HEK293 (cell line): ENCODE measurements at regions not wholly inside any gene's neighbourhood (a gene's known extent, or its start where the extent isn't known, plus 50 kb on each side); places are given as distances from the start of the nearest gene placed in this dataset.
"Not testable (repeated sequence)": the region's sequence is repeated elsewhere in the genome, so short reads cannot be mapped to it uniquely, and the experiment has no call there.

ENCODE experiments used
- HOXA7 ChIP-seq: sonication (generic); formaldehyde crosslinking; IDR thresholded peaks from 2 replicates; pipeline ENCODE4 v1.8.1; 2022; ENCODE audit warnings: missing genetic modification reagents, borderline replicate concordance
- SP2 ChIP-seq: fragments of 450-650 bp; formaldehyde crosslinking; IDR thresholded peaks from 2 replicates; pipeline ENCODE4 v1.5.1; 2016; ENCODE audit warnings: missing biosample characterization, missing genetic modification characterization
- ZNF10 ChIP-seq: fragments of 450-650 bp; formaldehyde crosslinking; IDR thresholded peaks from 2 replicates; pipeline ENCODE4 v1.5.1; 2017; ENCODE audit warnings: missing biosample characterization, missing genetic modification characterization
- ZNF239 ChIP-seq: fragments of 450-650 bp; formaldehyde crosslinking; IDR thresholded peaks from 2 replicates; pipeline ENCODE4 v1.5.1; 2016; ENCODE audit warnings: missing biosample characterization, missing genetic modification characterization
- ZNF274 ChIP-seq, 2 experiments: fragments of 200-500 bp in 1 of 2; fragments of 450-650 bp in 1 of 2; sonication (Bioruptor generic) in 1 of 2; formaldehyde crosslinking in 1 of 2; IDR thresholded peaks; 2 replicates each; pipeline versions ENCODE4 v1.5.1 to v1.6.1; 2014 to 2016; ENCODE audit warnings: borderline replicate concordance in 1 of 2, inconsistent platforms in 1 of 2, low read length in 1 of 2, missing biosample characterization in 1 of 2, missing genetic modification characterization in 1 of 2
- ZNF341 ChIP-seq: fragments of 450-650 bp; formaldehyde crosslinking; IDR thresholded peaks from 2 replicates; pipeline ENCODE4; 2016; ENCODE audit warnings: low read depth, missing biosample characterization, missing genetic modification characterization
- ZNF530 ChIP-seq: fragments of 450-650 bp; formaldehyde crosslinking; IDR thresholded peaks from 2 replicates; pipeline ENCODE4 v1.5.1; 2016; ENCODE audit warnings: low read depth, missing biosample characterization, missing genetic modification characterization
- ZNF549 ChIP-seq: fragments of 450-650 bp; IDR thresholded peaks from 2 replicates; pipeline ENCODE4 v1.5.1; 2018; ENCODE audit warnings: missing biosample characterization, missing genetic modification characterization, mild to moderate bottlenecking, inconsistent platforms, moderate library complexity
- ZNF777 ChIP-seq: fragments of 450-650 bp; formaldehyde crosslinking; IDR thresholded peaks from 2 replicates; pipeline ENCODE4 v1.5.1; 2017; ENCODE audit warnings: missing biosample characterization, missing genetic modification characterization, borderline replicate concordance
- TF ChIP-seq, protein P1 (sequence below): fragments of 450-650 bp; formaldehyde crosslinking; IDR thresholded peaks from 2 replicates; pipeline ENCODE4 v1.5.1; 2016; ENCODE audit warnings: missing biosample characterization, missing genetic modification characterization
- TF ChIP-seq, protein P2 (sequence below): fragments of 450-650 bp; formaldehyde crosslinking; IDR thresholded peaks from 2 replicates; pipeline ENCODE4 v1.5.1; 2016; ENCODE audit warnings: missing biosample characterization, missing genetic modification characterization
- TF ChIP-seq, protein P3 (sequence below): fragments of 450-650 bp; formaldehyde crosslinking; IDR thresholded peaks from 2 replicates; pipeline ENCODE4 v1.5.1; 2016; ENCODE audit warnings: missing biosample characterization, missing genetic modification characterization
- TF ChIP-seq, protein P4 (sequence below): sonication (generic); formaldehyde crosslinking; IDR thresholded peaks from 2 replicates; pipeline ENCODE4 v1.8.1; 2022; ENCODE audit warnings: mild to moderate bottlenecking, moderate library complexity, missing genetic modification reagents
- TF ChIP-seq, protein P5 (sequence below): fragments of 450-650 bp; formaldehyde crosslinking; IDR thresholded peaks from 2 replicates; pipeline ENCODE4 v1.5.1; 2016; ENCODE audit warnings: missing biosample characterization, missing genetic modification characterization

DNA sequence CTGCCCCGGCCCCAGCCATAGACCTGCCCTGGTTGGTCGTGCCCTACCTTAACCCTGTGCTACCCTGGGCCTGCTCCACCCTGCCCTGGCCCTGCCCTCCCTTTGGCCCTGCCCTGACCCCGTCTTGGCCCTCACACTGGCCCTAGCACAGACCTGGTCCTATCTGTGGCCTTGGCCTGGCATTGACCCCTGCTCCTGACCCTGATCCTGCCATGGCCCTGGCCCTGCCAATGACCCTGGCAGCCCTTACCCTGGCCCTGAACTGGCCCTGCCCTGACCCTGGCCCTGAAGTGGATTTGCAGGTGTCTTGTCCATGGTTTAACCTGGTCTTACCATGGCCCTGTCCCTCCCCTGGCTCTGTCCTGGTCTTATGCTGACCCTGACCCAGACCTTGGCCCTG, 1894.1 kb downstream of the FOXD4L5 start:
- TF ChIP-seq, protein P1, sequence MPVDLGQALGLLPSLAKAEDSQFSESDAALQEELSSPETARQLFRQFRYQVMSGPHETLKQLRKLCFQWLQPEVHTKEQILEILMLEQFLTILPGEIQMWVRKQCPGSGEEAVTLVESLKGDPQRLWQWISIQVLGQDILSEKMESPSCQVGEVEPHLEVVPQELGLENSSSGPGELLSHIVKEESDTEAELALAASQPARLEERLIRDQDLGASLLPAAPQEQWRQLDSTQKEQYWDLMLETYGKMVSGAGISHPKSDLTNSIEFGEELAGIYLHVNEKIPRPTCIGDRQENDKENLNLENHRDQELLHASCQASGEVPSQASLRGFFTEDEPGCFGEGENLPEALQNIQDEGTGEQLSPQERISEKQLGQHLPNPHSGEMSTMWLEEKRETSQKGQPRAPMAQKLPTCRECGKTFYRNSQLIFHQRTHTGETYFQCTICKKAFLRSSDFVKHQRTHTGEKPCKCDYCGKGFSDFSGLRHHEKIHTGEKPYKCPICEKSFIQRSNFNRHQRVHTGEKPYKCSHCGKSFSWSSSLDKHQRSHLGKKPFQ (tag by site-specific recombination) = not testable (repeated sequence)
- not testable (repeated sequence) for TF ChIP-seq ZNF530 (tag by site-specific recombination); ZNF274 (IDR thresholded peaks at IDR 0.05; ENCODE audit: low read length); ZNF274 (tag by site-specific recombination; IDR thresholded peaks at IDR 0.05; ENCODE audit: borderline replicate concordance); HOXA7 (CRISPR knock-in tag); ZNF10 (tag by site-specific recombination); ZNF549 (tag by site-specific recombination); ZNF777 (tag by site-specific recombination); ZNF341 (tag by site-specific recombination); SP2 (tag by site-specific recombination); ZNF239 (tag by site-specific recombination)
- TF ChIP-seq, protein P2, sequence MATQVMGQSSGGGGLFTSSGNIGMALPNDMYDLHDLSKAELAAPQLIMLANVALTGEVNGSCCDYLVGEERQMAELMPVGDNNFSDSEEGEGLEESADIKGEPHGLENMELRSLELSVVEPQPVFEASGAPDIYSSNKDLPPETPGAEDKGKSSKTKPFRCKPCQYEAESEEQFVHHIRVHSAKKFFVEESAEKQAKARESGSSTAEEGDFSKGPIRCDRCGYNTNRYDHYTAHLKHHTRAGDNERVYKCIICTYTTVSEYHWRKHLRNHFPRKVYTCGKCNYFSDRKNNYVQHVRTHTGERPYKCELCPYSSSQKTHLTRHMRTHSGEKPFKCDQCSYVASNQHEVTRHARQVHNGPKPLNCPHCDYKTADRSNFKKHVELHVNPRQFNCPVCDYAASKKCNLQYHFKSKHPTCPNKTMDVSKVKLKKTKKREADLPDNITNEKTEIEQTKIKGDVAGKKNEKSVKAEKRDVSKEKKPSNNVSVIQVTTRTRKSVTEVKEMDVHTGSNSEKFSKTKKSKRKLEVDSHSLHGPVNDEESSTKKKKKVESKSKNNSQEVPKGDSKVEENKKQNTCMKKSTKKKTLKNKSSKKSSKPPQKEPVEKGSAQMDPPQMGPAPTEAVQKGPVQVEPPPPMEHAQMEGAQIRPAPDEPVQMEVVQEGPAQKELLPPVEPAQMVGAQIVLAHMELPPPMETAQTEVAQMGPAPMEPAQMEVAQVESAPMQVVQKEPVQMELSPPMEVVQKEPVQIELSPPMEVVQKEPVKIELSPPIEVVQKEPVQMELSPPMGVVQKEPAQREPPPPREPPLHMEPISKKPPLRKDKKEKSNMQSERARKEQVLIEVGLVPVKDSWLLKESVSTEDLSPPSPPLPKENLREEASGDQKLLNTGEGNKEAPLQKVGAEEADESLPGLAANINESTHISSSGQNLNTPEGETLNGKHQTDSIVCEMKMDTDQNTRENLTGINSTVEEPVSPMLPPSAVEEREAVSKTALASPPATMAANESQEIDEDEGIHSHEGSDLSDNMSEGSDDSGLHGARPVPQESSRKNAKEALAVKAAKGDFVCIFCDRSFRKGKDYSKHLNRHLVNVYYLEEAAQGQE = not testable (repeated sequence)
- TF ChIP-seq, protein P3, sequence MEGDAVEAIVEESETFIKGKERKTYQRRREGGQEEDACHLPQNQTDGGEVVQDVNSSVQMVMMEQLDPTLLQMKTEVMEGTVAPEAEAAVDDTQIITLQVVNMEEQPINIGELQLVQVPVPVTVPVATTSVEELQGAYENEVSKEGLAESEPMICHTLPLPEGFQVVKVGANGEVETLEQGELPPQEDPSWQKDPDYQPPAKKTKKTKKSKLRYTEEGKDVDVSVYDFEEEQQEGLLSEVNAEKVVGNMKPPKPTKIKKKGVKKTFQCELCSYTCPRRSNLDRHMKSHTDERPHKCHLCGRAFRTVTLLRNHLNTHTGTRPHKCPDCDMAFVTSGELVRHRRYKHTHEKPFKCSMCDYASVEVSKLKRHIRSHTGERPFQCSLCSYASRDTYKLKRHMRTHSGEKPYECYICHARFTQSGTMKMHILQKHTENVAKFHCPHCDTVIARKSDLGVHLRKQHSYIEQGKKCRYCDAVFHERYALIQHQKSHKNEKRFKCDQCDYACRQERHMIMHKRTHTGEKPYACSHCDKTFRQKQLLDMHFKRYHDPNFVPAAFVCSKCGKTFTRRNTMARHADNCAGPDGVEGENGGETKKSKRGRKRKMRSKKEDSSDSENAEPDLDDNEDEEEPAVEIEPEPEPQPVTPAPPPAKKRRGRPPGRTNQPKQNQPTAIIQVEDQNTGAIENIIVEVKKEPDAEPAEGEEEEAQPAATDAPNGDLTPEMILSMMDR (tag by site-specific recombination) = not testable (repeated sequence)
- TF ChIP-seq, protein P4, sequence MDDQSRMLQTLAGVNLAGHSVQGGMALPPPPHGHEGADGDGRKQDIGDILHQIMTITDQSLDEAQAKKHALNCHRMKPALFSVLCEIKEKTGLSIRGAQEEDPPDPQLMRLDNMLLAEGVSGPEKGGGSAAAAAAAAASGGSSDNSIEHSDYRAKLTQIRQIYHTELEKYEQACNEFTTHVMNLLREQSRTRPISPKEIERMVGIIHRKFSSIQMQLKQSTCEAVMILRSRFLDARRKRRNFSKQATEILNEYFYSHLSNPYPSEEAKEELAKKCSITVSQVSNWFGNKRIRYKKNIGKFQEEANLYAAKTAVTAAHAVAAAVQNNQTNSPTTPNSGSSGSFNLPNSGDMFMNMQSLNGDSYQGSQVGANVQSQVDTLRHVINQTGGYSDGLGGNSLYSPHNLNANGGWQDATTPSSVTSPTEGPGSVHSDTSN (CRISPR knock-in tag) = not testable (repeated sequence)
- TF ChIP-seq, protein P5, sequence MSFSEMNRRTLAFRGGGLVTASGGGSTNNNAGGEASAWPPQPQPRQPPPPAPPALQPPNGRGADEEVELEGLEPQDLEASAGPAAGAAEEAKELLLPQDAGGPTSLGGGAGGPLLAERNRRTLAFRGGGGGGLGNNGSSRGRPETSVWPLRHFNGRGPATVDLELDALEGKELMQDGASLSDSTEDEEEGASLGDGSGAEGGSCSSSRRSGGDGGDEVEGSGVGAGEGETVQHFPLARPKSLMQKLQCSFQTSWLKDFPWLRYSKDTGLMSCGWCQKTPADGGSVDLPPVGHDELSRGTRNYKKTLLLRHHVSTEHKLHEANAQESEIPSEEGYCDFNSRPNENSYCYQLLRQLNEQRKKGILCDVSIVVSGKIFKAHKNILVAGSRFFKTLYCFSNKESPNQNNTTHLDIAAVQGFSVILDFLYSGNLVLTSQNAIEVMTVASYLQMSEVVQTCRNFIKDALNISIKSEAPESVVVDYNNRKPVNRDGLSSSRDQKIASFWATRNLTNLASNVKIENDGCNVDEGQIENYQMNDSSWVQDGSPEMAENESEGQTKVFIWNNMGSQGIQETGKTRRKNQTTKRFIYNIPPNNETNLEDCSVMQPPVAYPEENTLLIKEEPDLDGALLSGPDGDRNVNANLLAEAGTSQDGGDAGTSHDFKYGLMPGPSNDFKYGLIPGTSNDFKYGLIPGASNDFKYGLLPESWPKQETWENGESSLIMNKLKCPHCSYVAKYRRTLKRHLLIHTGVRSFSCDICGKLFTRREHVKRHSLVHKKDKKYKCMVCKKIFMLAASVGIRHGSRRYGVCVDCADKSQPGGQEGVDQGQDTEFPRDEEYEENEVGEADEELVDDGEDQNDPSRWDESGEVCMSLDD (tag by site-specific recombination) = not testable (repeated sequence)
